ENCODE measurements at regions not wholly inside any gene's neighbourhood (a gene's known extent, or its start where the extent isn't known, plus 50 kb on each side); places are given as distances from the start of the nearest gene placed in this dataset.

GRCh38 chr3:103126115-103126514 lies 691.3 kb downstream of the ZPLD1 start:
- no peaks in the 10 kb centered on the region for H3K36me3 ChIP-seq
- DNase-seq, result no peak
- no peak overlapping the region for H3K27ac ChIP-seq
- no peaks in the 10 kb centered on the region for H3K27me3 ChIP-seq
- no peak overlapping the region for H3K4me3 ChIP-seq
- H3K4me1 ChIP-seq, result no peaks in the 10 kb centered on the region
- TF ChIP-seq POLR2A (IDR thresholded peaks at IDR 0.05), result no peak
- TF ChIP-seq CTCF (IDR thresholded peaks at IDR 0.05), result no peak
- intact Hi-C loops (cut with DNase I; ENCODE audit: low total_unique reads), result no loop called here
- H3K9me3 ChIP-seq, result no peaks in the 10 kb centered on the region

- Histone ChIP-seq H3K9me3 (no peaks in the 10 kb centered on the region), H3K4me3 (no peak overlapping the region), H3K4me1 (no peaks in the 10 kb centered on the region), H3K27ac (no peak overlapping the region), H3K36me3 (no peaks in the 10 kb centered on the region), H3K27me3 (no peaks in the 10 kb centered on the region)
- no peak for TF ChIP-seq CTCF (IDR thresholded peaks at IDR 0.05)
- no peak for TF ChIP-seq POLR2A (IDR thresholded peaks at IDR 0.05)
- DNase-seq, result no peak
- intact Hi-C loops (cut with DNase I; ENCODE audit: low total_unique reads), result no loop called here
Measured at GRCh38 chr3:103127098-103127630, 692.3 kb downstream of the ZPLD1 start.

GRCh38 chr3:103127737-103128136 lies 692.9 kb downstream of the ZPLD1 start:
- TF ChIP-seq CTCF (IDR thresholded peaks at IDR 0.05) (no peak), POLR2A (IDR thresholded peaks at IDR 0.05) (no peak)
- intact Hi-C loops (cut with DNase I; ENCODE audit: low total_unique reads), result no loop called here
- Histone ChIP-seq H3K4me3 (no peak overlapping the region), H3K4me1 (no peaks in the 10 kb centered on the region), H3K36me3 (no peaks in the 10 kb centered on the region), H3K9me3 (no peaks in the 10 kb centered on the region), H3K27me3 (no peaks in the 10 kb centered on the region), H3K27ac (no peak overlapping the region)
- DNase-seq, result no peak

GRCh38 chr3:103134023-103134724 lies 699.4 kb downstream of the ZPLD1 start:
- no peaks in the 10 kb centered on the region for H3K36me3 ChIP-seq
- no peak overlapping the region for H3K4me3 ChIP-seq
- H3K9me3 ChIP-seq, result no peaks in the 10 kb centered on the region
- no peak for DNase-seq
- no peaks in the 10 kb centered on the region for H3K27me3 ChIP-seq
- TF ChIP-seq CTCF (IDR thresholded peaks at IDR 0.05), result no peak
- no peak for TF ChIP-seq POLR2A (IDR thresholded peaks at IDR 0.05)
- no peaks in the 10 kb centered on the region for H3K4me1 ChIP-seq
- intact Hi-C loops (cut with DNase I; ENCODE audit: low total_unique reads), result no loop called here
- no peak overlapping the region for H3K27ac ChIP-seq

GRCh38 chr3:103136621-103137020 lies 701.8 kb downstream of the ZPLD1 start:
- Histone ChIP-seq H3K27me3 (no peaks in the 10 kb centered on the region), H3K4me3 (no peak overlapping the region), H3K9me3 (no peaks in the 10 kb centered on the region), H3K27ac (no peak overlapping the region), H3K4me1 (no peaks in the 10 kb centered on the region), H3K36me3 (no peaks in the 10 kb centered on the region)
- intact Hi-C loops (cut with DNase I; ENCODE audit: low total_unique reads), result no loop called here
- no peak for DNase-seq
- TF ChIP-seq POLR2A (IDR thresholded peaks at IDR 0.05) (no peak), CTCF (IDR thresholded peaks at IDR 0.05) (no peak)
